GM19023 (cell line): ENCODE measurements at regions not wholly inside any gene's neighbourhood (a gene's known extent, or its start where the extent isn't known, plus 50 kb on each side); places are given as distances from the start of the nearest gene placed in this dataset.
"Not testable (repeated sequence)": the region's sequence is repeated elsewhere in the genome, so short reads cannot be mapped to it uniquely, and the experiment has no call there.

Source experiments
- ATAC-seq: cut with Tn5 transposase; IDR thresholded peaks from one replicate; pipeline ENCODE4 v1.9.1; 2021; ENCODE audit warnings: mild to moderate bottlenecking, moderate library complexity; ENCODE audit not compliant: unreplicated experiment

- ATAC-seq = no peak
Observed at GRCh38 chr9:79046401-79046800, 525.4 kb upstream of the TLE4 start.

GRCh38 chr9:79049371-79049770 lies 522.4 kb upstream of the TLE4 start:
- no peak for ATAC-seq

- ATAC-seq = no peak
Observed at GRCh38 chr9:79053598-79053997, 518.2 kb upstream of the TLE4 start.

- ATAC-seq = no peak
Observed at GRCh38 chr9:79054500-79054899, 517.3 kb upstream of the TLE4 start.

GRCh38 chr9:79056041-79056440 lies 515.7 kb upstream of the TLE4 start:
- ATAC-seq = no peak

GRCh38 chr9:79057576-79057975 lies 514.2 kb upstream of the TLE4 start:
- ATAC-seq = no peak

- no peak for ATAC-seq
Observed at GRCh38 chr9:79060766-79061165, 511.0 kb upstream of the TLE4 start.

- ATAC-seq = no peak
Observed at GRCh38 chr9:79061752-79062616, 509.8 kb upstream of the TLE4 start.

- no peak for ATAC-seq
Observed at GRCh38 chr9:79073201-79073600, 498.6 kb upstream of the TLE4 start.

- no peak for ATAC-seq
Observed at GRCh38 chr9:79080536-79080935, 491.2 kb upstream of the TLE4 start.

- no peak for ATAC-seq
Observed at GRCh38 chr9:79083621-79084020, 488.1 kb upstream of the TLE4 start.

- no peak for ATAC-seq
Observed at GRCh38 chr9:79087133-79087532, 484.6 kb upstream of the TLE4 start.

- no peak for ATAC-seq
Observed at GRCh38 chr9:79089054-79089560, 482.7 kb upstream of the TLE4 start.

GRCh38 chr9:79089851-79090250 lies 481.9 kb upstream of the TLE4 start:
- ATAC-seq = not testable (repeated sequence)

GRCh38 chr9:79103257-79103656 lies 468.5 kb upstream of the TLE4 start:
- ATAC-seq = not testable (repeated sequence)

GRCh38 chr9:79104216-79104615 lies 467.5 kb upstream of the TLE4 start:
- no peak for ATAC-seq

GRCh38 chr9:79104951-79105350 lies 466.8 kb upstream of the TLE4 start:
- no peak for ATAC-seq

GRCh38 chr9:79107911-79108676 lies 463.7 kb upstream of the TLE4 start:
- no peak for ATAC-seq

- ATAC-seq = no peak
Observed at GRCh38 chr9:79111653-79112052, 460.1 kb upstream of the TLE4 start.

- no peak for ATAC-seq
Observed at GRCh38 chr9:79115176-79115575, 456.6 kb upstream of the TLE4 start.

- ATAC-seq = no peak
Observed at GRCh38 chr9:79116041-79116440, 455.7 kb upstream of the TLE4 start.

GRCh38 chr9:79116709-79117108 lies 455.1 kb upstream of the TLE4 start:
- ATAC-seq = no peak
